Naive thymus-derived CD4-positive, alpha-beta T cell (primary cell): ENCODE measurements at regions not wholly inside any gene's neighbourhood (a gene's known extent, or its start where the extent isn't known, plus 50 kb on each side); places are given as distances from the start of the nearest gene placed in this dataset. TPM values are rescaled to one million over a fixed set of nuclear protein-coding genes. Genes with fewer than 3 reads are reported as not detected.

ENCODE experiments used
- ATAC-seq: fragments of 150-1000 bp; cut with Tn5 transposase; 2 replicates; pipeline ENCODE4 v1.10.0; 2021; ENCODE audit warnings: mild to moderate bottlenecking, moderate library complexity
- CTCF ChIA-PET: fragments of 350-600 bp; sonication (Branson Sonifier 250); formaldehyde crosslinking; loops from one replicate; lab custom pipeline; 2021; ENCODE audit warnings: antibody characterized with exemption; lab: Charles Lee
- POLR2A ChIA-PET: fragments of 350-600 bp; sonication (Branson Sonifier 250); formaldehyde crosslinking; loops from one replicate; lab custom pipeline; 2021; ENCODE audit warnings: antibody characterized with exemption, inconsistent platforms; lab: Charles Lee
- DNase-seq, 9 donors: peaks; one replicate each; pipeline versions ENCODE4 v3.0.0 to v3.0.0-alpha.2; 2020 to 2022; ENCODE audit warnings: mixed read lengths in 1 of 9
- H3K27ac ChIP-seq: one replicate; pipeline ENCODE4 v1.7.0; 2013; ENCODE audit warnings: mild to moderate bottlenecking, low read depth, low read length, moderate library complexity
- H3K27me3 ChIP-seq, 2 donors: one replicate each; pipeline ENCODE4 v1.7.0; 2013; ENCODE audit warnings: low read length in 2 of 2, mild to moderate bottlenecking in 2 of 2, moderate library complexity in 2 of 2; ENCODE audit not compliant: control insufficient read depth in 2 of 2, insufficient read depth in 2 of 2
- H3K36me3 ChIP-seq, 3 experiments: 1 replicate in 2 of 3; 2 replicates in 1 of 3; pipeline ENCODE4 v1.7.0; 2013; ENCODE audit warnings: low read length in 3 of 3, mild to moderate bottlenecking in 3 of 3, moderate library complexity in 1 of 3; ENCODE audit not compliant: insufficient read depth in 3 of 3, control insufficient read depth in 2 of 3
- H3K4me1 ChIP-seq, 2 donors: one replicate each; pipeline ENCODE4 v1.7.0; 2013; ENCODE audit warnings: low read length in 2 of 2, mild to moderate bottlenecking in 2 of 2, moderate library complexity in 1 of 2; ENCODE audit not compliant: control insufficient read depth in 2 of 2, insufficient read depth in 2 of 2
- H3K4me3 ChIP-seq: 2 replicates; pipeline ENCODE4 v1.7.0; 2013; ENCODE audit warnings: mild to moderate bottlenecking, low read length
- H3K9me3 ChIP-seq, 3 experiments: 1 replicate in 2 of 3; 2 replicates in 1 of 3; pipeline ENCODE4 v1.7.0; 2013; ENCODE audit warnings: low read length in 3 of 3; ENCODE audit not compliant: control insufficient read depth in 2 of 3
- H3K27ac Mint-ChIP-seq, 9 donors: one replicate each; pipeline ENCODE4 v1.8.0; 2020 to 2022; ENCODE audit warnings: mixed read lengths in 9 of 9, mild to moderate bottlenecking in 8 of 9, moderate library complexity in 5 of 9, inconsistent platforms in 2 of 9
- H3K27me3 Mint-ChIP-seq, 5 donors: one replicate each; pipeline ENCODE4 v1.8.0; 2021 to 2022; ENCODE audit warnings: mixed read lengths in 5 of 5, mild to moderate bottlenecking in 1 of 5
- H3K36me3 Mint-ChIP-seq, 5 donors: one replicate each; pipeline ENCODE4 v1.8.0; 2020 to 2022; ENCODE audit warnings: mixed read lengths in 5 of 5, mild to moderate bottlenecking in 3 of 5, inconsistent platforms in 1 of 5
- H3K4me1 Mint-ChIP-seq, 7 donors: one replicate each; pipeline ENCODE4 v1.8.0; 2020 to 2022; ENCODE audit warnings: mixed read lengths in 7 of 7, mild to moderate bottlenecking in 3 of 7, inconsistent platforms in 1 of 7
- H3K4me3 Mint-ChIP-seq, 10 donors: one replicate each; pipeline ENCODE4 v1.8.0; 2020 to 2022; ENCODE audit warnings: mild to moderate bottlenecking in 10 of 10, mixed read lengths in 10 of 10, moderate library complexity in 6 of 10, inconsistent platforms in 2 of 10
- H3K9me3 Mint-ChIP-seq, 11 donors: one replicate each; pipeline ENCODE4 v1.8.0; 2020 to 2022; ENCODE audit warnings: mixed read lengths in 11 of 11, mild to moderate bottlenecking in 4 of 11, inconsistent platforms in 1 of 11, moderate library complexity in 1 of 11
- intact Hi-C, 2 donors: fragments of 100-400 bp; cut with micrococcal nuclease; formaldehyde crosslinking; loops; one replicate each; pipeline ENCODE4 v1.15.1; 2023
- microRNA-seq: library from miRNA; unstranded; fragments of <30 nt; microRNA quantifications from one replicate; pipeline ENCODE4 v1.2.0, GENCODE V29; 2022; ENCODE audit warnings: borderline microRNAs expressed

- ATAC-seq = no peak
- Mint-ChIP-seq H3K4me1 (no peaks in the 10 kb centered on the region), H3K27me3 (no peaks in the 10 kb centered on the region), H3K27ac (no peak overlapping the region), H3K36me3 (peaks cover 0 to 1% (median 0%) of the 10 kb centered on the region in 5 donors), H3K4me3 (no peak overlapping the region), H3K9me3 (peaks cover 0 to 5% (median 0%) of the 10 kb centered on the region in 11 donors)
- Histone ChIP-seq H3K4me1 (no peaks in the 10 kb centered on the region), H3K9me3 (no peaks in the 10 kb centered on the region), H3K27ac (no peak overlapping the region), H3K36me3 (no peaks in the 10 kb centered on the region), H3K4me3 (no peak overlapping the region), H3K27me3 (no peaks in the 10 kb centered on the region)
- CTCF ChIA-PET = no interaction called here
- intact Hi-C loops = no loop called here
- POLR2A ChIA-PET = no interaction called here
- no peak for DNase-seq
Observed at GRCh38 chr5:143453720-143454119, 50.2 kb upstream of the NR3C1 start.

Small RNA genes lying in the stretch of these regions (microRNA-seq; reads per million reads assigned to microRNA genes)
- not detected for gene MIR5197
